ENCODE measurements at regions not wholly inside any gene's neighbourhood (a gene's known extent, or its start where the extent isn't known, plus 50 kb on each side); places are given as distances from the start of the nearest gene placed in this dataset.

GRCh38 chr9:18410983-18411382, 63.0 kb upstream of the ADAMTSL1 start:
- TF ChIP-seq, protein P1, sequence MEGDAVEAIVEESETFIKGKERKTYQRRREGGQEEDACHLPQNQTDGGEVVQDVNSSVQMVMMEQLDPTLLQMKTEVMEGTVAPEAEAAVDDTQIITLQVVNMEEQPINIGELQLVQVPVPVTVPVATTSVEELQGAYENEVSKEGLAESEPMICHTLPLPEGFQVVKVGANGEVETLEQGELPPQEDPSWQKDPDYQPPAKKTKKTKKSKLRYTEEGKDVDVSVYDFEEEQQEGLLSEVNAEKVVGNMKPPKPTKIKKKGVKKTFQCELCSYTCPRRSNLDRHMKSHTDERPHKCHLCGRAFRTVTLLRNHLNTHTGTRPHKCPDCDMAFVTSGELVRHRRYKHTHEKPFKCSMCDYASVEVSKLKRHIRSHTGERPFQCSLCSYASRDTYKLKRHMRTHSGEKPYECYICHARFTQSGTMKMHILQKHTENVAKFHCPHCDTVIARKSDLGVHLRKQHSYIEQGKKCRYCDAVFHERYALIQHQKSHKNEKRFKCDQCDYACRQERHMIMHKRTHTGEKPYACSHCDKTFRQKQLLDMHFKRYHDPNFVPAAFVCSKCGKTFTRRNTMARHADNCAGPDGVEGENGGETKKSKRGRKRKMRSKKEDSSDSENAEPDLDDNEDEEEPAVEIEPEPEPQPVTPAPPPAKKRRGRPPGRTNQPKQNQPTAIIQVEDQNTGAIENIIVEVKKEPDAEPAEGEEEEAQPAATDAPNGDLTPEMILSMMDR (IDR thresholded peaks at IDR 0.05), result no peak
- no peak for TF ChIP-seq ELF4 (CRISPR knock-in tag; IDR thresholded peaks at IDR 0.05; ENCODE audit: low read depth)
- TF ChIP-seq MXD4 (CRISPR knock-in tag; IDR thresholded peaks at IDR 0.05; ENCODE audit: borderline replicate concordance), result no peak
- no peak for TF ChIP-seq EMX1 (CRISPR knock-in tag; IDR thresholded peaks at IDR 0.05)
- no peak for TF ChIP-seq ATF2 (CRISPR knock-in tag; IDR thresholded peaks at IDR 0.05; ENCODE audit: borderline replicate concordance, low read depth)
- no peak for TF ChIP-seq MAX (CRISPR knock-in tag; IDR thresholded peaks at IDR 0.05)
- no peak for TF ChIP-seq GABPB1 (CRISPR knock-in tag; IDR thresholded peaks at IDR 0.05)
- TF ChIP-seq, protein P2, sequence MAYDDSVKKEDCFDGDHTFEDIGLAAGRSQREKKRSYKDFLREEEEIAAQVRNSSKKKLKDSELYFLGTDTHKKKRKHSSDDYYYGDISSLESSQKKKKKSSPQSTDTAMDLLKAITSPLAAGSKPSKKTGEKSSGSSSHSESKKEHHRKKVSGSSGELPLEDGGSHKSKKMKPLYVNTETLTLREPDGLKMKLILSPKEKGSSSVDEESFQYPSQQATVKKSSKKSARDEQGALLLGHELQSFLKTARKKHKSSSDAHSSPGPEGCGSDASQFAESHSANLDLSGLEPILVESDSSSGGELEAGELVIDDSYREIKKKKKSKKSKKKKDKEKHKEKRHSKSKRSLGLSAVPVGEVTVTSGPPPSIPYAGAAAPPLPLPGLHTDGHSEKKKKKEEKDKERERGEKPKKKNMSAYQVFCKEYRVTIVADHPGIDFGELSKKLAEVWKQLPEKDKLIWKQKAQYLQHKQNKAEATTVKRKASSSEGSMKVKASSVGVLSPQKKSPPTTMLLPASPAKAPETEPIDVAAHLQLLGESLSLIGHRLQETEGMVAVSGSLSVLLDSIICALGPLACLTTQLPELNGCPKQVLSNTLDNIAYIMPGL (CRISPR knock-in tag; IDR thresholded peaks at IDR 0.05), result no peak
- no peak for TF ChIP-seq USF2 (CRISPR knock-in tag; IDR thresholded peaks at IDR 0.05)
- TF ChIP-seq ZNF423 (CRISPR knock-in tag; IDR thresholded peaks at IDR 0.05), result no peak
- TF ChIP-seq SP1 (CRISPR knock-in tag; conservative IDR thresholded peaks at IDR 0.05), result no peak
- no peak for TF ChIP-seq SMAD3 (CRISPR knock-in tag; IDR thresholded peaks at IDR 0.05; ENCODE audit: borderline replicate concordance)
- no peak for TF ChIP-seq ZNF425 (CRISPR knock-in tag; conservative IDR thresholded peaks at IDR 0.05)
- TF ChIP-seq ZNF121 (CRISPR knock-in tag; IDR thresholded peaks at IDR 0.05), result no peak

Measured in WTC11 (cell line).